Fibroblast of lung (primary cell): ENCODE measurements at regions not wholly inside any gene's neighbourhood (a gene's known extent, or its start where the extent isn't known, plus 50 kb on each side); places are given as distances from the start of the nearest gene placed in this dataset.
"Not testable (repeated sequence)": the region's sequence is repeated elsewhere in the genome, so short reads cannot be mapped to it uniquely, and the experiment has no call there.

Source experiments
- DNase-seq, 2 donors: peaks; one replicate each; pipeline versions ENCODE4 v3.0.0 to v3.0.0-alpha.2; 2010; ENCODE audit warnings: low read depth in 2 of 2
- H2AFZ ChIP-seq: 2 replicates; pipeline ENCODE4 v1.5.1; 2012; ENCODE audit warnings: low read length, control low read depth, inconsistent platforms
- H3K27ac ChIP-seq: 2 replicates; pipeline ENCODE4 v1.5.1; 2011; ENCODE audit warnings: low read length, control low read depth; ENCODE audit not compliant: insufficient read depth
- H3K27me3 ChIP-seq: 2 replicates; pipeline ENCODE4 v1.5.1; 2011; ENCODE audit warnings: mild to moderate bottlenecking, low read length; ENCODE audit not compliant: control insufficient read depth, insufficient read depth
- H3K36me3 ChIP-seq: 2 replicates; pipeline ENCODE4 v1.5.1; 2011; ENCODE audit warnings: low read length; ENCODE audit not compliant: control insufficient read depth, insufficient read depth
- H3K4me1 ChIP-seq: 2 replicates; pipeline ENCODE4 v1.5.1; 2011; ENCODE audit warnings: low read length; ENCODE audit not compliant: control insufficient read depth, insufficient read depth; ENCODE audit errors: extremely low read depth
- H3K4me2 ChIP-seq: 2 replicates; pipeline ENCODE4 v1.5.1; 2011; ENCODE audit warnings: low read length, control low read depth; ENCODE audit not compliant: insufficient read depth; ENCODE audit errors: extremely low read depth
- H3K4me3 ChIP-seq, 4 experiments: fragments of 200-600 bp in 1 of 4; sonication (generic) in 1 of 4; replicated peaks in 1 of 4; 2 replicates each; pipeline ENCODE4 v1.5.1; 2011 to 2016; ENCODE audit warnings: low read length in 4 of 4, low read depth in 3 of 4, mild to moderate bottlenecking in 3 of 4, control low read depth in 2 of 4, inconsistent platforms in 1 of 4, mixed read lengths in 1 of 4; ENCODE audit not compliant: insufficient read depth in 1 of 4; ENCODE audit errors: control extremely low read depth in 1 of 4
- H3K79me2 ChIP-seq: 2 replicates; pipeline ENCODE4 v1.5.1; 2012; ENCODE audit warnings: mild to moderate bottlenecking, low read length, inconsistent platforms; ENCODE audit not compliant: control insufficient read depth, insufficient read depth
- H3K9ac ChIP-seq: 2 replicates; pipeline ENCODE4 v1.5.1; 2011; ENCODE audit warnings: mild to moderate bottlenecking, low read length, control low read depth; ENCODE audit not compliant: insufficient read depth
- H3K9me3 ChIP-seq: 2 replicates; pipeline ENCODE4 v1.5.1; 2012; ENCODE audit warnings: low read depth, low read length; ENCODE audit not compliant: control insufficient read depth, insufficient read depth
- H4K20me1 ChIP-seq: 2 replicates; pipeline ENCODE4 v1.5.1; 2011; ENCODE audit warnings: low read length; ENCODE audit not compliant: control insufficient read depth, insufficient read depth; ENCODE audit errors: extremely low read depth
- CTCF ChIP-seq, 2 donors: IDR thresholded peaks in 1 of 2; conservative IDR thresholded peaks in 1 of 2; 1 replicate in 1 of 2; 2 replicates in 1 of 2; pipeline ENCODE4 v1.5.1; 2011 to 2012; ENCODE audit warnings: low read length in 2 of 2, control low read depth in 1 of 2, inconsistent platforms in 1 of 2, low read depth in 1 of 2, mild to moderate bottlenecking in 1 of 2
- EZH2 ChIP-seq: IDR thresholded peaks from 2 replicates; pipeline ENCODE4 v1.5.1; 2012; ENCODE audit warnings: low read length, control low read depth, mild to moderate bottlenecking; ENCODE audit errors: missing control alignments

DNA sequence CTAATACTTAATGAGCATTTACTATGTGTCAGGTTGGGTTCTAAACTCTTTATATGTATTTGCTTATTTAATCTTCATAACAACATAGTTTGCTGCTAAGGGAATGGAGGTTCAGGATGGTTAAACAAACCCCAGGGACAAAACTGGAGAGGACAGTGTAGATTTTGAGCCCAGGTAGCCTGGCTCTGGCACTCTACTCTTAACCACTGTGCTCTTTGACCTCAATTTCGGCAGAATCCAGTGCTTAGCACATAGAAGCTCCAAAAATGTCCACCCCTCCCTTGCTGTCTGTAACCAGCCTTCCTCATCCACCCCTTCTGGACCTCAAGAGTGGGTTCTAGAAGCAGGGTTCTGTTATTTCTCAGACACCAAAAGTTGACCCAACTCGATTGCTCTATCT, 88.0 kb upstream of the SYT13 start:
- H3K27ac ChIP-seq, result no peak overlapping the region
- no peak overlapping the region for H3K4me3 ChIP-seq
- no peak overlapping the region for H2AFZ ChIP-seq
- H3K4me2 ChIP-seq, result no peak overlapping the region
- DNase-seq, result no peak
- H3K27me3 ChIP-seq, result peaks cover 2% of the 10 kb centered on the region
- H3K36me3 ChIP-seq, result no peaks in the 10 kb centered on the region
- H3K9ac ChIP-seq, result no peak overlapping the region
- H4K20me1 ChIP-seq, result no peaks in the 10 kb centered on the region
- no peaks in the 10 kb centered on the region for H3K9me3 ChIP-seq
- no peaks in the 10 kb centered on the region for H3K79me2 ChIP-seq
- TF ChIP-seq EZH2, result no peak
- no peak for TF ChIP-seq CTCF (conservative IDR thresholded peaks at IDR 0.05 in 1 of 2, IDR thresholded peaks at IDR 0.05 in 1 of 2; ENCODE audit: low read depth in 1 of 2, low read length in 2 of 2)
- no peaks in the 10 kb centered on the region for H3K4me1 ChIP-seq

DNA sequence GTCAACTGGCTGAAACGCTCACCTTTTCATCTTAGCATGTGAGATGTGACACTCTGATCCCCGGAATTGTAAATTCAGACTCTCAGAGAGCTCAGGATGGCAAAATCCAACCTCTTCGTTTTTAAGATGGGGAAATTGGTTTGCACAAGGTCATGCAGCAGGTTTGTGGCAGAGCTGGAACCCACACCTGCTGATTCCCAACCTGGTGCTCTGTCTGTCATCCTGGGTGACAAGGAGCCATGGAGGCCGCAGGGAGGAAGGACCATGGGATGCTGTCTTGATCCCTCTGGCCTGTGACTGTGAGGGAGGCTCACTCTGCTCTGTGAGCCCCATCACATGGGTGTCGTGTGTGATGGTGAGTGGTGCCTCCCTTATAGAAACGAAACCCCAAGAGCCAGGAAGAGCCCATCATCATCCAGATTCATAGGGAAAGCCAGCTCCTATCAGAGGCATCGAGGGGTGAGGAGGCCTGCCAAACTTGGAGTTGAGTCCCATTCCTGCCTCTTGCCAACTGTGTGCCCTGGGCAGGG, 87.4 kb upstream of the SYT13 start:
- Histone ChIP-seq H4K20me1 (no peaks in the 10 kb centered on the region), H3K36me3 (no peaks in the 10 kb centered on the region), H2AFZ (no peak overlapping the region), H3K4me2 (no peak overlapping the region), H3K27ac (no peak overlapping the region), H3K27me3 (peaks cover 2% of the 10 kb centered on the region), H3K79me2 (no peaks in the 10 kb centered on the region), H3K4me1 (no peaks in the 10 kb centered on the region), H3K9me3 (no peaks in the 10 kb centered on the region), H3K4me3 (no peak overlapping the region), H3K9ac (no peak overlapping the region)
- no peak for DNase-seq
- TF ChIP-seq CTCF (conservative IDR thresholded peaks at IDR 0.05 in 1 of 2, IDR thresholded peaks at IDR 0.05 in 1 of 2; ENCODE audit: low read depth in 1 of 2, low read length in 2 of 2) (no peak), EZH2 (no peak)

GRCh38 chr11:45372414-45372813, 86.3 kb upstream of the SYT13 start:
- H2AFZ ChIP-seq, H3K27me3 ChIP-seq: not testable (repeated sequence)

More at GRCh38 chr11:45372414-45372813, 86.3 kb upstream of the SYT13 start:
- not testable (repeated sequence) for H3K4me3 ChIP-seq, H3K9ac ChIP-seq, H3K4me1 ChIP-seq, H3K4me2 ChIP-seq, H3K36me3 ChIP-seq, H3K27ac ChIP-seq, H3K79me2 ChIP-seq, H3K9me3 ChIP-seq, DNase-seq, H4K20me1 ChIP-seq
